Stimulated activated CD4-positive, alpha-beta T cell treated with anti-CD3 and anti-CD28 coated beads, Interleukin-1b, Interleukin-23, amount 100 ng/mL, for 48 hours (primary cell): ENCODE measurements at regions not wholly inside any gene's neighbourhood (a gene's known extent, or its start where the extent isn't known, plus 50 kb on each side); places are given as distances from the start of the nearest gene placed in this dataset.

Source experiments
- DNase-seq: peaks from one replicate; pipeline ENCODE4 v3.0.0-alpha.2; 2020

DNA sequence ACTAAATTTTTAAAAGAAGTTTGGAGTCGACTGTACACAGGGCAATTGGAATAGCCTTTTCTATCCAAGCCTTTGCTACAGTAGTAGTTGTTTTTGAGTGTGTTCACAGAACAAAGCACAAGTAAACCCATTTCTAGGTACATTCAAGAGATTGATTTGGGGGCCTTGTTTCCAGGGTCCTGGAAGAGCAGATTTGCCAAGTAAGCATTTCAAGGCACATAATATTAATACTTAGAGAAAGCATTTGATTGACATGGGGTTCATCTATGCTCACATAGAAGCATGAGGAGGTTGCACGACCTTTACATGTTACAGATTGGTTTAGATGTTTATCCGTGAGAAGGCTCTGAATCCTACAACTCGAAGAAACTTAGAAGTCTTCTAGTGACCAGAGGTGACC, 324.1 kb downstream of the MYCN start:
- no peak for DNase-seq

DNA sequence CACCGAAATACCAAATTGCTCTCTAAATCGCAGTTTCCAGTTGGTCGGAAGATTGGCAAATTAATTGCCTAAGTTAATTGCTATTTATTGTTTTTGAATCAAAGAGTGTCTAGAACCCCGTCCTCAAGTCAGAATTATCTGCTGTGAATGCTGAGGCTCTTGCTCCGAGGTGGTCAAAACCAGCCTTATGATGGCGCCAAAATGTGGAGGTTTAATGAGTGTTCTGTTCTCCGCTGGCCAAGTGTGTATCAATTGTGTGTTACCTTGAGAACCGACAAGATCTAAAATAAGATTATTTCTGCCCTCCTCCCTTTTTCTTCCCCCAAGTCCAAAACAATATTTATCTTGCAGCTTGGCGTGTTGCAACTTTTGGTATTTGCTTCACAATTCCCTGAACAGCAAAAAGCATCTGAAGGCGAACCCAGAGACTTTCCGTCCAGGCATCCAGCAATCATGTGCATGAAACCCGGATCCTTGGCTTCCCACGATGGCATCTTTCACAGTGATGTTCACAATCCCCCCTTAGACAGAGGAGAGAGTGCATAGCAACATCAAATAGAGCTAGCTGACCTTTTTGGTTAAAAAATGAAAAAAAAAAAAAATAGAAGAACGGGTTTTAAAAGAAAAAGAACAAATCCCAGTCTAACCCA, 323.0 kb downstream of the MYCN start:
- DNase-seq: no peak

DNA sequence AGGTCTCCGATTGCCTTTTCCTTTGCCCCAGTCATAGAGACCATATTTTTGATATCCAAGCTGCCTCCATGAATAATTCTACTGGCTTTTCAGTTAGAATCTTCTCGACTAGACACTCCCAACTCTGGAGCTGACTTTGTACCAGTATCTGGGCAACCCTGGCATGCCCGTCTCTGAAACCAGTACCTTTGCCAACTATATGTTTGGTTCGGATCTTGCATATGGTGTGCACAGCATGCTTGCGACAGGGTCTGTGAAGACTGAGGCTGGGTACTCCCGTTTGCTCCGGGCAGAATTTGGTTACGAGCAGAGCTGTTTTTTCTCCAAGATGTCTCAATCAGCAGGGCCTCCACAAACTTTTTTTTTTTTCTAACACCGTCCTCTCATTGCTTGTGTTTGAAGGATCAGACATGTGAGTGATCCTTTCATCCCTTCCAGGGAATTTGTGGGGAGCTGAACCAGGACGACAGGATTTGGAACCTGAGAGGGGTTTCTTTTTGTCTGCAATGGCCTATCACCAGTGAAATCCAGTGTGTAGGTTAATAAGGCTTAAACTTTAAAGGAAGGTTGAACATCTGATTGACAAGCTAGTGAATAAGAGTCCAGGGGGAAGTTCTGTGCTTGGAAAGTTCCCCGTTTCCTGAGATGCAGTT, 322.3 kb downstream of the MYCN start:
- no peak for DNase-seq

DNA sequence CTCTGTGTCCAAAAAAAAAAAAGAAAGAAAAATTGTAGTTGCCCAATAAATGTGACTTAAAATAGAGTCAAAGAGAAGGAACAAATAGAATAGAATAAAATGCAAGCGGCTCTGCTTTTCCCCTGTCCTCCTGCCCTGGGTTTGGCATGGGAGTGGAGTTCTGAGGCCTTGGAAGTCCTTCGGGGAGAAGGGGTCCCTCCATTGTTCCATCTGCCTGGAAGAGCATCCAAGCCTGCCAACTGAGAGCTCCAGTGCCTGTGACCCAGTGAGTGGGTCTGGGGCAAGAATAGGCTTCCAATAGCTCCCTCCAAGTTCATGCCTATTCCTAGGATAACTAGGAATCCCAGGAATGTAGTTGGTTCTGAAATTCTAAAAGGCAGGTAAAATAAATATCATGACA, 321.4 kb downstream of the MYCN start:
- no peak for DNase-seq

DNA sequence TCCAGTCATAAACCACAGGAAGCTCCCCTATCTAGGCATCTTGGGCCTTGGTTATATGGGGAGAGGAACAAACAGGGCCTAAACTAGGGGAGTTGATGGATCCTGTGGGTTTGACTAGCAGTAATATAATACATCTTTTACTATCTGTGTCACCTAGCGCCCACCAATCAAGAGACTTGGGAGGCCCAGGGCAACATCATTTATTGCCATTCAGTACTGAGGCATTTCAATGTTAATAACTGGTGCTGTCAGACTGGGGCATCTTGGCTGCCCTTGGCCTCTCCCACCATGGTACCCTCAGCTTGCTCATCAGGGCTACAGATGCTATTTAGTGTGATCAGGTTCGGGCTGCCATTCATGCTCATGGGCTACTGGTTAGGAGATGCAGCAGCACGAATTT, 320.7 kb downstream of the MYCN start:
- no peak for DNase-seq

DNA sequence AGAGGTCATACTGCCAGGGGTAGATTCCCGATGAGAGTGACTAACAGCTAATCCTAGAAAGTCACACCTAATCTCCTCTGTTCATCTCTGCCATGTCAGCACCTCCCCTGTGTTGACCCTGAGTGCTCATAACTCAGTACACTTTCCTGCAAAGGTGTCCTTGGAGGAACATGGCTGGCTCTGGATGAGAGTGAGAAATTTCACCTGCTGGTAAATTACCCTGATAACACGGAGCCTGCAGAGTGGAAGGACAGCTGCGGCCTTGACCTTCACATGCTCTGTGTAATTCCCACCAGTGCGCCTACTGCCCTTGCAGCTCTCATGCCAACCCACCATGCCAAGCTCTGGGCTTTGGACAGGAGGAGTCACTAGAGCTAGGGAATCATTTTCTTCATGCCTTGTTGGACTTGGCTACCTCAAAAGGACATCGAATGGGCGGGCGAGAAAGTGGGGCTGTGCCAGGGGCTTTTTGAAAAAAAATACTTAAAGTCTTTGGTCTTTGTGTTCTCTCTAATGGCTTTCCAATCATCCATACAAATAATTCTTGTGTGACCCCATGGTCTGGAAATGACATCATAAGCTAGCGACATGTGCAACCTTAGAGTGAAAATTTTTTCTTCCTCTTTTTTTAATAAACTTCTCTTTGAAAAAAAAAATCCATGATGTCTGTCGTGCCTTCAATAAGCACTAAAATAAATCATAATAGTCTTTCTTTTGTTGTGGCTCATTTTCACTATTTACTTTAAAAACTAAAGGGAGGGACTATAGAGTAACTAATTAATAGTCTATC, 319.9 kb downstream of the MYCN start:
- DNase-seq: no peak

DNA sequence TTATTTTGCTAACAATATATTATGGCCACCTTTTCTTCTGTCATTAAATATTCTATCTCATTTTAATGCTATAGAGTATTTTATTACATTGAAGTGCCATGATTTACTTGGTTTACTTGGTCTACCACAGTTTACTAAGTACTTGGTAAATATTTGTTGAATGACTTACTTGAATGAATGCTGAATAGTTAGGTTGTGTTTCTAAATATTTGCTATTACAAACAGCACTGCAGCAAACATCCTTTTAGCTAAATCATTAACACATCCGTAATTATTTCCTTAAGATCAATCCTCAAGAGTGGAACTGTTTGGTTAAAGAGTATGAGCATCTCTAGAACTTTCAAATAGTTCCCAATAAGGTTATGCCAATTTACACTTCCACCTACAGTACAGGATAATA, 318.7 kb downstream of the MYCN start:
- no peak for DNase-seq

DNA sequence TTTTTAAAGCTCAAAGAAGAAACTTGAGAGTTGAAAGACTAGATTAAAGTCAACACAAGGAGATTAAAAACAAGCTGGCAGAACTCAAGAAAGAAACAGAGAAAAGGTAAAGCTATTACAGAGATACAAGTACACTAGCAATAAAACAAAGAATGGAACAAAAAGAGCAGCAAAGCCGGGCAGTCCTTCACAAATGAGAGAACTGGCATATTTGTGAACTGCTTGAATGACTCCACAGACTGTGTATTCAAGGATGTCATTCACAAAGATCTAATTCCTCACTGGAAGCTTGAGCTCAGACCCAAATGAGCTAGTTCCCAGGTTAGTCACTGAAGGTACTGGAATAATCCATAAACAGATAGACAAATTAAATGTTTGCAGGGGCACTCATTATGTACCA, 318.0 kb downstream of the MYCN start:
- no peak for DNase-seq

DNA sequence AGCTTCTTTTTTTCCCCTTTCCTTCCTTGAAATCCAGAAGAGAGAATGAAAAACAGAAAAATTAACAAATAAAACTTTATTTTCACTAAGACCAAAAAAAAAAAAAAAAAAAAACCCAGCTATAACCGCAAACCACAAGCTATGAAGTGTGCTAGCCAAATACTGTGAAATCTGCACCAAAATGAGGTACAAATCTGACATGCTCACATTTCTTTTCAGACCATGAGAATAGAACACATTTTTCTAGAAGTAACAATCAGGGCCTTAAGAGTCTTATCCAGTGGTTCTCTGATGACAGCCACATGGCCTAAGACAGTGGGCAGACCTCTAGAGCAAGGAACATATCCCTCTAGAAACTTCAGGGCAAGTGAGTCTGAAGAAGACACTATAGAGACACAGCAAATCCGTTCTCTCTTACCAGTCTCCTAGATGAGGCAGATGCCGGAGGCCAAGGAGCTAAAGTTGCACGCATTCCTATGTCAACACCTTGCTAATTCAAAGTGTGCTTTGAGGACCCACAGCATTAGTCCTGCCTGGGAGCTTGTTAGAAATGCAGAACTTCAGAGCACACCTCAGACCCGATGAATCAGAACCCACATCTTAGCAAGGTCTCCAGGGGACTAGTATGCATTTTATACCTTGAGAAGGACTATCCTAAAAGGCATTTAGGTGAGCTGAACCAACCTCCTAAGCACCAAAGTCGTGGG, 317.1 kb downstream of the MYCN start:
- no peak for DNase-seq

DNA sequence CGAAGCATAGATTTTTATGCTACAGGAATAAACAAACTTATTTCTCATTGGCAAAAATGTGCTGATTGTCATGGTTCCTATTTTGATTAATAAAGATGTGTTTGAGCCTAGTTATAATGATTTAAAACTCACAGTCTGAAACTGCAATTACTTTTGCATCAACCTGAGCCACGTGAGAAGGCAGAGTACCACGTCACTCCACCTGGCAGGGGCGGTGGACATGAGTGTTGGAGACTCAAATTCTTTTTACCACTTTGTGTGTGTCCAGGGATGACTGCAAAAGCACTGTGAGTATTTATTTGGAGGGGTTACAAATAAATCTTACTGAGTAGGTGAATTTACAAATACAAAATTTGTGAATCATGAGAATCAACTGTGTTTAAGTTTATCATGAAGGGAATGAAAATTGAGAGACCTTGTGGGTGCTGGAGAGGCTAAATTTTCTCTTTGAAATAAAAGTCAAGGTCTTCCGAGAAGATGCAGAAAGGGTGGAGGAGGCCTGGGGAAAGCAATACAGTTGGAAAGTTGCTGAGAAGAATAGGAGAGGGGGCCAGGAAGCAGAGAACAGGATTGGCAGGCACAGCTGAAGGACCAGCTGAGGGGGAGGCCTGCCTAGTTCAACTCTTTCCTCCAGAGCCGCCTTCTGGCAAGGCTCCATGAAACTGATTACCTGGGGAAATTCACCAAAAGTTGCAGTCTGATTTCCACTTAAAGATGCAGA, 316.4 kb downstream of the MYCN start:
- no peak for DNase-seq

DNA sequence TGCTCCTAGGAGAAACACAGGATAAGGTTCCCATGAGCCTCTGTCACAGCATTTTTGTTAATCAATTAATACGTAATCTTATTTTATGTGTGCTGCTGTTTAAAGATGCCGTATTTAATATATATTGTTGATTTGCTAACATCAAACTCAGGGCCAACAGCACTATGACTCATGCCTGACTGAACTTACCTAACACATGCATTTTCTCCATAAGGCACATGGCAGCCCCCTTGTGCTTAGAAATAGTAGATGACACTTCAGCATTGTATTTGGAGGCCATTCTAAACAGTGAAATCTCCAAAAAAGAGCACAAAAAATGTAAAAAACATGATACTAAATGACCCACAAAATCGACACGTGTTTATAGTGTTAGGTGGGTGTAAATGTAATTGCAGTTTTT, 314.8 kb downstream of the MYCN start:
- DNase-seq: no peak

DNA sequence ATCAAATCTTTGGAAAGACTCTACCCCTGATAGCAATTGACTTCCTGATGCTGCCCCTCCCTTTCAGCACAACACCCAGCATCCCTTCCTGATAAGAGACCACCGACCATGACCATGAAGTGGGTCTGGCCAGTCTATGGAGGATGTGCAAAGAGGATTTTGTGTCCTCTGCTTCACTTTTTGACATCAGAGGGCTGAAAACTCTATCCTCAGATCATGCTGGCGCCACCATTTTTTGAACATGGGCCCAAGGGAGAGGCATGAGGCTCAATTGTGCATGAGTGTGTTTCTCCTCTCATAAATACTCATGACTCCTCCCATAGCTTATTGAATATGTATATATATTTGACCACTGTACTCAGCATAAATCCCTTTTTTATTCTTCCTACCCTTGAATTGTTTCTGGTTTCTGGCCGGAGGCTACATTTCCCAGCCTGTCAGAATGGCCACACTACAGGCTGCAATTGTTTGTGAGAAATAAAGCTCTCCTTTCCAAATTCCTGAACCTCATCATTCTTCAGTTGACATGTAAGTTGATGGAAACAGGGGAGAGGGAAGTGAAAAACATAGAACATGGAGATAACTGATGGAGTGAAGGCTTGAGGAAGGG, 314.1 kb downstream of the MYCN start:
- no peak for DNase-seq

DNA sequence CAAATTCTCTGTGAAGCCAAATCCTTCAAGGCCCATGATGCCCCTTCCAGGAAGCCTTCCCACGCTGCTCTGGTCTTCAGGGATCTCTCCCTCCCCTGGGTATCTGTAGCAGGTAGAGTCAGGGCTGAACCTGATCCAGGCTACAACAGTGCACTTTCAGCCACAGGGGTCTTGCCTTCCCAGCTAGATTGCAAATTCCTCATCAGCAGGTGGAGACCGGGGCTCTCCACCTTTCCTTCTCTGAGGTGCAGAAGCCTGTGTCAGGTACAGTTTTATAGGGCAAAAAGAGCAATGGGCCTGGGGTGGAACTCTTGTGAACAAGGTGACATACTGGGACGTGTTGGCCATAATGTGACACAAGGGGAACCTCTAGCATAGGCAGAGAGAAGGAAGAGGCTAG, 312.9 kb downstream of the MYCN start:
- DNase-seq: no peak

DNA sequence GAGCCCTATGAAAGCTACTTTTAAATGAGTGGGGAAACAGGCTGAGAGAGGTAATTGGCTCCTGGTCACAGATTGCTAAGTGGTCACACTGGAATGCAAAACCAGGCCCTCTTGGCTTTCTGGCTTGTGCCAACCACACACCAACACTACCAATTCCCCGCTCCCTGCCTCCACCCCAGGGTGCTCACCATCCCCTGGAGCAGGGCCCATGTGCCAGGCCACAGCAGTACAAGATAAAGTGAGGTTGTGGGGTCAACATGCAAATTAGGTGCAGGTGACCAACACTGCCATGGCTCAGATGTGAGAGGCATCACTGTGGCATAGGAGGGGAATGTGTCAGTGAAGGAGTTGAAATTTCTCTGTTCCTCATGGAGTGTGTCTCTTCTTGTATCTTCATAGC, 312.5 kb downstream of the MYCN start:
- no peak for DNase-seq

DNA sequence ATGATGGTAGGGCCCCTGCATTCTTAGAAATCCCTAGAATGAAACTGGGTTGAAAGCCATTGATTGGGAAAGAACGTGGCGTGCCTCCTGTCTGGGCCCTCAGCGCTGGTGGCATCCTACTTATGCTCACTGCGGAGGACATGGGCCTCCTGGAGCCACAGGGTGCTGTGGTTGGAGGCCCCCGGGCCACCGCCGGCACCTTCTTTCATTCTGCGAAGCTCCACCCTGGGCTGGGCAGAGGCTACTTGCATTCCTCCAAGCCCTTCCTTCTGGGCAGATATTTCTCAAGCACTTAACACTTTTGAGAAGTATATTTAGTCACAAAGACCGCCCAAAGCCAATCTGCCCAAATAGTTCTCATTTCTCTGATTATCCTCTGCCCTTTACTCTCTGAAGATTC, 311.9 kb downstream of the MYCN start:
- DNase-seq: no peak

DNA sequence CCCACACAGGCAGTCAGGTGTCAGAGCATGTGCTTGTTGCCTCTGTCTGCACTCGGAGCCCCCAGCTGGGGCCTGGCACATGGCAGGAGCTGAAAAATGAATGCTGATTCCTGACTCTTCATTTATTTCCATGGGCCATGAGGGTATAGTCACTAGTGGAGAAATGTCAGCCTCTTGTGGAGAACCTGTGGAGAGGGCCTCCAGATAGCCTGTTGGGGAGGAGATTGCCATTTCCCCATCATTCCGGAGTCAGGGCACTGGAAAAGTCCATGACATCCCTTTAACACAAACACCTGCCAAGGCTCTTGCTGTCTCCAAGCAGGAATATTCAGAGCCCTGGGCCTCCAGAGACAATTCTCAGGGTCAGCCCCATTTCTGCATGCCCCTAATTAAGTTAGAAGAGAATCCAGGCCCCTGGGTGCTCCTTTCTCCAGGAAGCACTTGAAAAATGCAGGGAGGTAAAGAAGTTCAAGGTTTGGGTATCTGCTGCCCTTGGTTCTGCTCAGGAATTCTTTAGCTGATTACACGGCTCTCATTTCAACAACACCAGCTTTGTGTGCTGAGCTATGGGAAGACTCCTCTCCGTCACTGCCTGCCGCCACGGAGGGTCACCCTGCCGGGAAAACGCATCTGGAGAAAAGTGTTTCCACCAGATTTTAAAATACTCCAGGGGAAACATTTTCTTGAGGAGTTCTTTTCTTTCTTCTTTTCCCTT, 311.3 kb downstream of the MYCN start:
- DNase-seq: no peak

DNA sequence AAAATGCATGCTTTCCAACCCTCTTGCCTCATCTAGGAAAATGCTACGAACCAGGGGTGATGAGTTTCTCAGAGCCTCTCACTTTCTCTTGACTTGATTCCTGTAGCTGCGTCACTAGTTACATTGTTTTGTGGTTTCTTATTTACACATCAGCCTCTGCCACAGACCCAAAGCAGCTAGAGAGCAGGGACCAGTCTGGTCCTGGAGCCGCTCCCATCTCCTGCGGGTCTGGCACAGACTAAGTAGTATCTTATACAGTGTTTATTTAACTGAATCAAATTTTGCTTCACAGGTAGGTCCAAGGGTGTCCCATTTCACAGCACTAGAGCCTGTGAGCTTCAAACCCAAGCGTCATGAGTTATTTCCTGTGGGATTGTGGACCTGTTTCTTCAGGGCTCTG, 310.5 kb downstream of the MYCN start:
- DNase-seq: no peak

DNA sequence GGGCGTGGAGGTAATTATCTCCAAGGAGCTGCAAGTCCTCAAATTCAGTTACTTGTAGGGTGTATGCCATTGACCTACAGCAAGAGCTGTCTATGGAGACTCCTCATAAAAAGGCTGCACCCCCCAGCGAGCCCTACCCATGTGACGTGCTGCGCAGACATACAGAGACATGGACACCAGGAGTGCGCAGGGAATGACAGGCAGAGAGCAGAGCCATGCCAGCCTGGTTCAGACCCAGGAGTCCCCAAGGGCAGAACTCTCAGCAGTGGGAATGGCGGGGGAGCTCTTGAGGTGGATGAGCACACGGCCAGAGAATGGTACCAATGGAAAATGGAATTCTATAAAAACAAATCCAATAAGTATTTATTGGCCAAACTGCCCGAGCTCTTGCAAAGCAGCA, 310.1 kb downstream of the MYCN start:
- DNase-seq: no peak

DNA sequence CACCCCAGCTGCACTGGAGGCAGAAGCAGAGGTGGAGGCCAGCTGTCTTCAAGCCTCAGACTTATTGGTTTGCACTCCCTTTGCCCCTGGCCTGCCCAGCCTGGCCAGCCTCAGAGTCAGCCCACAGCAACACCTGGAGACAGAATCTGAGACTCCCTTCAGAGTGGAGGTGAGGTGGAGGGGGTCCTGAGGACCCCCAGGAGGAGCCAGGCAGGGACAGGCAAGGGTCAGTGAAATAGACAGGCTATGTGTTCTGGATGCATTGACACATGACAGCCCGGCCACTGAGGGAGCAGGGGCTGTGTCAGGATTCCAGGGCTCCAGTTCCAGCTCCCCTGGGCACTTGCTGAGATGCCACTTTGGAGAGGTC, 309.7 kb downstream of the MYCN start:
- DNase-seq: no peak

DNA sequence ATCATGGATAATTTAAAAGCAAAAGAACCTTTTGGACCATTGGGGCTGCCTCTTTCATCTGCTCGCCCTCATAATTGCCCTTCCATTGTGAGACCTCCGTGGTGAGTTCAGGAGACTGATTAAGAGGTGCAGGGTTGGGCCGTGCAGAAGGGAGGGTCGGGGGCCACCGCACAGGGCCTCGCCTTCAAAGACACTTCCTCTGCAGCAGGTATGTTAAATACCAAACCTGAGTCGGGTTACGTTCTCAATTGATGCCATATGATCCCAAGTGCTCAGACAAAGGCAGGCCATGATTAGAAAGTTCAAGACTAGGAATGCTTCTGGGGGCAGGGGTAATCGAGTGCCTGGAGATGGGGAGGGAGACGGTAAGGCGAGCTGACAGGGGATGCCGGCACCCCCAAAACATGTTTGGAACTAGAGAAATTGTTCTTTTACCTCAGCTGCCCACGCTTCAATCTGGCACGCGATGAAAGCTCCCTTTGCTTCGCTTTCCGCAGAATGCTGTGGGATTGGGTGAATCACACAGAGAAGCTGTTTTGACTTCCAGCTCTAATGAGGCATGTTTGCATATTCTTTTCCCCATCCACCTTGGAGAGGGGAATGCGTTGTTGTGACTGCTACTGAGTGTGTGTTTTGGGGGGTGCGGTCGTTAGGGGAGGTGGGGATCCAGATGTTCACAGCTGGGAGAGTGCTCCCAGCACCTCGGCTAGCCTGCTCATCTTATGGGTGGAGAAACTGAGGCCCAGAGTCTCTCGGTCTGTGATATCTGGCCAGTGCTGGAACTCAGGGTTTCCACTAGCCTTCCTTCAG, 309.1 kb downstream of the MYCN start:
- DNase-seq: no peak

DNA sequence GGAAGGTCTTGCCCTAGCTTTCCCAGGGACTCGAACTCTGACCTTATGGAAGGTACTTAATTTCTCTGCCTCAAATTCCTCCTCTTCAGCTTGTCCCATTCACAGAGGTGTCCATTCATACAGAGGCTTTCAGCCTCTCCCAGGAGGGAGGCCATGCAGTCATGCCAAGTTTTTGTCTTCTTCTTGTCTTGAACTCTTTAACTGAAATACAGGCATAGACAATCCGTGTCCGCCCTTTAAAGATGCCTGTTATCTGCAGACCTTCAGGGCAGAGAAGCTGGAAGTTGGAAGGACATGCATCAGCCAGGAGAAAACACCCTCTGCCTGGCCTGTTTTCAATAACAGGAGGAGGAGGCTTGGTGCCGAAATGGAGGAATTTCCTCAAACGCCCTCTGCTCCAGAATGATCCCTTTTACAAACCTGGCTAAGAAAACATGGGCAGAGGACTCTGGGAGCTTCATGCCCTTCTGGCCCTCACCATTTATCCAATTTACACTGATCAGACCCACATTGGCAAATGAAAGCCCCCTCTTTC, 308.3 kb downstream of the MYCN start:
- DNase-seq: no peak
